Fibroblast of villous mesenchyme (primary cell): ENCODE measurements at regions not wholly inside any gene's neighbourhood (a gene's known extent, or its start where the extent isn't known, plus 50 kb on each side); places are given as distances from the start of the nearest gene placed in this dataset.

Experiments
- DNase-seq: peaks from one replicate; pipeline ENCODE4 v3.0.0-alpha.2; 2010; ENCODE audit warnings: low read depth
- H3K4me3 ChIP-seq: 2 replicates; pipeline ENCODE4 v1.5.1; 2011; ENCODE audit warnings: low read depth, mild to moderate bottlenecking, low read length
- CTCF ChIP-seq: IDR thresholded peaks from 2 replicates; pipeline ENCODE4 v1.5.1; 2012; ENCODE audit warnings: low read depth, mild to moderate bottlenecking, low read length; ENCODE audit not compliant: insufficient read depth

DNA sequence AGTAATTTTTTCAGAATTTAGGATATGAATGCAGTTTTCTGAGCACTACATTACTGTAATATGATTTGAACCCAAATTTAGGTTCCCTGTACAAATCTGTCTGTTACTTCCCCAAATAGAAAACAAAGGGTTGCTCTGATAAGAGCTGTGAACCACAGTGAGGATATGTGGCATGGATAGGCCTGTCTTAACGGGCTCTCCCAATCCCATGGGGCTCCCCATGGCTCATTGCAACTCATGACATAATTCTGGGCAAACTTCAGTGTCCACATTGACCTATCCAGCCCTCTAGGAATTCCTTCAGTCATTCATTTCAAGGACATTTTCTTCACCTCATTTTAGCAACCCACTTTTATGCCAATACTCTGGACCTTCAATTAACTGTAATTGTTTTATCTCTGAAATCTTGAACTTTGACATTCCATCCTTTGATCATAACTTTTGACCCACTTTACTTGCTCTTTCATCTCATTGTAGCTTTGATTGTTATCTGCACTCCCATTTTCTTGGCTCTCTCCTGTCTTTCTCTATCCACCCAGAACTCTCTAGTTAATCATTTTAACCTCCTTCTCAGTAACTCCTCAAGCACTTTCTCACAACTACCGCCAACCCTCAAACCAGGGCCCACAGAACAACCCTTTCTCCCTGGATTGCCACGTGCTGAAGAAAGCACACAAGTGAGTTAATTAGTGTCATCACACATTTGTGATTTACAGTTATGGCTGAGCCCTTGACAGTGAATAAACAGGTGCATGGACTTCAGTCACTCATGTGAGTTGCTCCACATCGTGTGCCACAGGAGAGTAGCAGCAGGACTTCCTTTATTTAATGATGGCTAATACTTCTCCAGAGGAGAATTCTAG, 94.9 kb upstream of the AADACL2 start:
- H3K4me3 ChIP-seq: no peak overlapping the region
- no peak for TF ChIP-seq CTCF
- no peak for DNase-seq

DNA sequence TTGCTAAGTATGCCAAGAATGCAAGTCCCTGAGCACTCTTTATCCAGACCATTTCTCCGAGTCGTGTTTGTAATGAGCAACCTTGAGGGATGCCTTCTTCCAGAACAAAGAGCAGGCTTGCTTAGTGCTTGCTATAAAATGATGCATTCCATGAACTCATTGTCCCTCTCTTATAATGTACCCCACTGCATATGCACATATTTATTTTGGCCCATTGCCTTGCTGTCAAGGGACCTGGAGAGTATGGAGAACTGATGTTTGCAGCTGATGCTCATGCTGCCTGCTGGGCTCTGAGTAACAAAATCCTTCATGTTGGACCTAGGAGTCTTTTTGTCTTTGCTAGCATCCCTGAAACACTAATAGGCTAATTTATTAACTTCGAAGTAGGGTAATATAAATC, 97.8 kb upstream of the AADACL2 start:
- H3K4me3 ChIP-seq: no peak overlapping the region
- TF ChIP-seq CTCF: no peak
- DNase-seq: no peak

GRCh38 chr3:151631946-151632345, 101.8 kb upstream of the AADACL2 start:
- DNase-seq: peak; percentile 72
- no peak overlapping the region for H3K4me3 ChIP-seq
- no peak for TF ChIP-seq CTCF

- no peak for TF ChIP-seq CTCF
- DNase-seq: peak; percentile 86
- no peak overlapping the region for H3K4me3 ChIP-seq
Measured at GRCh38 chr3:151630938-151631441, 102.7 kb upstream of the AADACL2 start.

DNA sequence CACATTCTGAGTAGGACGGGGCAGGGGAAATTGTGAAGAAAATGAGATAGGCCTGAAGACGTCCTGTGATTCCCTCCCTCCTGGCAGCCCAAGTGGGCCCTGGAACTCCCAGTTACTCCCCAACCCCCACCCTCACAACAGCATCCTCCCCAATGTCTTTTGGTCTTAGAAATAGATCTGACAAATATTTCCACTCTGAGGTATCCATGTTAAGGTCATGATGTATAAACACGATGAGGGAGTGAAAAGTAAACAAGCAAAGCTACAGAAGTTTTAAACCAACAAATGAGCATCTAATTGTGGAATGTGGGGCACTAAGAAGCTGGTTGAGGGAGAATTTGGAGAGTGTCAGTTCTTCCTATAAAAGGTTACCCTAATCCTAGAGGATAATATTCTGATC, 103.7 kb upstream of the AADACL2 start:
- no peak for TF ChIP-seq CTCF
- DNase-seq: peak; percentile 55
- no peak overlapping the region for H3K4me3 ChIP-seq

DNA sequence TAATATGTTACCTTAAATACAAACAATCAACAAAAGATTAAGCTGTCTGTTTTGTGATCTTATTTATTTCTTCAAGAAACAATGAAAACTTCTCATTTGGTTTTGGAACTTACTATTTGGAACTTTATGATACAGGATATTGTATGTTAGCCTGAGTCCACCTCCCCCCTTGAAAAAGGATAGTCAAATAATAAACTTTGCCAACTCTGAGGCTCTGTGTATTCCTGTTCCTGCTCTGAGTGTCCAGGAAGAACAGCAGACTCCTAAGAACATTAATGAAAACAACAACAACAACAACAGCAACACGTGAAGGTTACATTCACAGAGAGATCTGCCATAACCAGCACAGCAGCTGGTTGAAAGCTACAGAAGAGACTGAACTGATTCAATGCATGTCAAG, 108.1 kb upstream of the AADACL2 start:
- TF ChIP-seq CTCF: no peak
- DNase-seq: no peak
- H3K4me3 ChIP-seq: no peak overlapping the region

GRCh38 chr3:151625086-151625485, 108.6 kb upstream of the AADACL2 start:
- no peak overlapping the region for H3K4me3 ChIP-seq
- DNase-seq: peak; percentile 4
- TF ChIP-seq CTCF: no peak
